Rectal smooth muscle tissue (tissue), 1 donor: ENCODE measurements at regions not wholly inside any gene's neighbourhood (a gene's known extent, or its start where the extent isn't known, plus 50 kb on each side); places are given as distances from the start of the nearest gene placed in this dataset.

Experiments
- H3K27ac ChIP-seq: one replicate; pipeline ENCODE4 v1.7.0; 2013; ENCODE audit warnings: low read depth, low read length, inconsistent platforms
- H3K27me3 ChIP-seq: one replicate; pipeline ENCODE4 v1.7.0; 2013; ENCODE audit warnings: low read length; ENCODE audit not compliant: control insufficient read depth, insufficient read depth
- H3K36me3 ChIP-seq: one replicate; pipeline ENCODE4 v1.7.0; 2013; ENCODE audit warnings: low read length; ENCODE audit not compliant: control insufficient read depth, insufficient read depth
- H3K4me1 ChIP-seq: one replicate; pipeline ENCODE4 v1.7.0; 2013; ENCODE audit warnings: low read length; ENCODE audit not compliant: control insufficient read depth, insufficient read depth
- H3K4me3 ChIP-seq: one replicate; pipeline ENCODE4 v1.7.0; 2013; ENCODE audit warnings: low read length
- H3K9ac ChIP-seq: one replicate; pipeline ENCODE4 v1.7.0; 2013; ENCODE audit warnings: low read length

GRCh38 chr7:10855583-10855982 is 118.1 kb upstream of the PHF14 start:
- Histone ChIP-seq H3K4me3 (no peak overlapping the region), H3K27me3 (no peaks in the 10 kb centered on the region)

DNA sequence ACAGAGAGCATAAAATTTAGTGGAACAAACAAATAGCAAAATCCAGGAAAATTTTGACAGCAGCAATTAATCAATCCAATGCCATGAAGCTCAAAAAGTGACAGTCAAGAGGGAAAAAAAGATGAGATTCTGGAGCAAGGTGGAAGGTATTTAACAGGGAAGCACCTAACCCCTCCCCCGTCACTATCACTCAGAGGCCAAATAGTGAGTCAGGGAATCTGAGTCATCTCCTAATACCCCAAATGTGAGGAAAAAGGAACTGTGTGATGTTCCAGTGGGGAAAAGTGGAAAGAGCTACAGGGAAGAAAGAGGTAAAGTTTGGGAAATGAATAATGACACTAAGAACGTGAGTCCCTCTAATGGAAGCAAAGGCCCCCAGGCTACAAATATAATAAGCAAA is 113.2 kb upstream of the PHF14 start:
- H3K4me3 ChIP-seq: no peak overlapping the region
- no peak overlapping the region for H3K27ac ChIP-seq
- no peaks in the 10 kb centered on the region for H3K36me3 ChIP-seq
- no peak overlapping the region for H3K9ac ChIP-seq
- H3K27me3 ChIP-seq: no peaks in the 10 kb centered on the region
- no peaks in the 10 kb centered on the region for H3K4me1 ChIP-seq

More at GRCh38 chr7:10855583-10855982, 118.1 kb upstream of the PHF14 start:
- Histone ChIP-seq H3K36me3 (no peaks in the 10 kb centered on the region), H3K4me1 (no peaks in the 10 kb centered on the region), H3K9ac (no peak overlapping the region), H3K27ac (no peak overlapping the region)

DNA sequence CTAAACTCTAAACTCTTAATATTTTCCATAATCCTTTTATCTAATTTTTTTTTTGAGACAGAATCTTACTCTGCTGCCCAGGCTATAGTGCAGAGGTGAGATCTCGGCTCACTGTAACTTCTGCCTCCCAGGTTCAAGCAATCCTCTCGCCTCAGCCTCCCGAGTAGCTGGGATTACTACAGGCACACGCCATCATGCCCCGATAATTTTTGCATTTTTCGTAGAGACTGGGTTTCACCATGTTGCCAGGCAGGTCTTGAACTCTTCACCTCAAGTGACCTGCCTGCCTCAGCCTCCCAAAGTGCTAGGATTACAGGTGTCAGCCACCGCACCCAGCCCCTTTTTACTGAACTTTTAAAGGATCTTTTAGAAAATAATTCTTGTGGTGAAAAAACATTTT is 110.2 kb upstream of the PHF14 start:
- no peaks in the 10 kb centered on the region for H3K4me1 ChIP-seq
- H3K36me3 ChIP-seq: no peaks in the 10 kb centered on the region
- H3K4me3 ChIP-seq: no peak overlapping the region
- no peaks in the 10 kb centered on the region for H3K27me3 ChIP-seq
- no peak overlapping the region for H3K27ac ChIP-seq
- no peak overlapping the region for H3K9ac ChIP-seq

GRCh38 chr7:10874666-10875065 is 99.0 kb upstream of the PHF14 start:
- Histone ChIP-seq H3K27me3 (no peaks in the 10 kb centered on the region), H3K27ac (no peak overlapping the region), H3K4me3 (no peak overlapping the region), H3K4me1 (no peaks in the 10 kb centered on the region), H3K9ac (no peak overlapping the region), H3K36me3 (no peaks in the 10 kb centered on the region)

DNA sequence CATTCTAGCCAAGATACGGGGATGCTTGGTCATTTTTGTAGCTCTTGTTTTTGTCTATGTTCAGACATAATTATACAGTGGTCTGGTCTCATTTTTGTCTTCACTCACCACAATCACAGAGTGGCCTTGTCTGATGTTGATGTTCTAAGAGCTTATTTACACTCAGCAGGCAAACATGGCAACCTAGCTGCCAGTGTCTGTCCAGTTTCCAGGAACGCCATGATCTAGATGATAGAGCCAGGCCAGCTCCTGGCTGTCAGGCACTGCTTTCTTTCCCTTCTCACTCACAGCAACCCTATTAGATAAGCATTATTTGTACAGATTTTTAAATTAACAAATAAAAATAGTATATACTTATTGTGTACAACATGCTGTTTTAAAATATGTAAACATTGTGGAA is 98.6 kb upstream of the PHF14 start:
- H3K4me3 ChIP-seq: no peak overlapping the region
- H3K27ac ChIP-seq: no peak overlapping the region
- no peaks in the 10 kb centered on the region for H3K36me3 ChIP-seq
- H3K27me3 ChIP-seq: no peaks in the 10 kb centered on the region
- H3K4me1 ChIP-seq: no peaks in the 10 kb centered on the region
- no peak overlapping the region for H3K9ac ChIP-seq

- Histone ChIP-seq H3K4me3 (no peak overlapping the region), H3K27me3 (no peaks in the 10 kb centered on the region), H3K4me1 (no peaks in the 10 kb centered on the region), H3K9ac (no peak overlapping the region), H3K27ac (no peak overlapping the region), H3K36me3 (no peaks in the 10 kb centered on the region)
Observed at GRCh38 chr7:10888861-10889260, 84.8 kb upstream of the PHF14 start.

GRCh38 chr7:10889266-10889898 is 84.3 kb upstream of the PHF14 start:
- H3K4me1 ChIP-seq: no peaks in the 10 kb centered on the region
- H3K27me3 ChIP-seq: no peaks in the 10 kb centered on the region
- no peak overlapping the region for H3K4me3 ChIP-seq
- H3K36me3 ChIP-seq: no peaks in the 10 kb centered on the region
- no peak overlapping the region for H3K27ac ChIP-seq
- H3K9ac ChIP-seq: no peak overlapping the region

DNA sequence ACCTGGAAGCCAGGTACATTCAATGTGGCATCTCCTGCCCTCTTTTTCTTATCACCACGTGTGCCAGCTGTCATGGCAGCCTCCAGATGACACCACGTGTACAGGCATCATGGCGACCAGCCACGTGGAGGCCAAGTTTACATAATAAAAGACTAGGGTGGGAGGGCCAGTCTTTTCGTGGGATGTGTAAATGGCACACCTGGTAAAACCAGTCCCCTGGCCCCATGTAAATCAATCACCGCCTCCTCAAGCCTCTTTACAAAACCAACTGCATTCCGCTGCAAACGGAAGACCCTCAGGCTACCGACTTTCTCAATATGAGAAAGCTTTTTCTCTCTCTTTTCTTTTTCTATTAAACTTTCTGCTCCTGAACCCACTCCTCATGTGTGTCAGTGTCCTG is 65.1 kb upstream of the PHF14 start:
- Histone ChIP-seq H3K36me3 (no peaks in the 10 kb centered on the region), H3K9ac (no peak overlapping the region), H3K4me1 (no peaks in the 10 kb centered on the region), H3K27me3 (no peaks in the 10 kb centered on the region), H3K27ac (no peak overlapping the region), H3K4me3 (no peak overlapping the region)

- Histone ChIP-seq H3K4me3 (no peak overlapping the region), H3K4me1 (no peaks in the 10 kb centered on the region), H3K36me3 (no peaks in the 10 kb centered on the region), H3K9ac (no peak overlapping the region), H3K27me3 (no peaks in the 10 kb centered on the region), H3K27ac (no peak overlapping the region)
Observed at GRCh38 chr7:10910447-10910846, 63.2 kb upstream of the PHF14 start.

DNA sequence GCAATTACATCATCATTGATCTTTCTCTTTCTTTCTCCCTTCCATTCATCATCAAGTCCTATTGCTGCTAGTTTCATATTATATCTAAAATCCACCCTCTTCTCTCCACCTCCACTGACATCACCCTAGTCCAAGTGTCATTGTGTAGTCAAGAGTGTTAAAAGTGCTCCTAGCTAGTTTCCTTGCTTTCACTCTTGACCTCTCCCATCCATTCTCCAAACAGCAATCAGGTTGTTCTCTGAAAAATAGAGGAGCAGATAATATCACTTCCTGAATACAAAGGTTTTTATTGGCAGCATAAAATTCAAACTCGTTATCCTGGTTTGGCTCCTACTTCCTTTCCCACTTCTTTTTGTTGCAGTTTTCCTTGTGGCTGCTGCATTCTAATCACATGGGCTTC is 61.6 kb upstream of the PHF14 start:
- no peak overlapping the region for H3K27ac ChIP-seq
- H3K4me1 ChIP-seq: no peaks in the 10 kb centered on the region
- no peaks in the 10 kb centered on the region for H3K36me3 ChIP-seq
- H3K27me3 ChIP-seq: no peaks in the 10 kb centered on the region
- no peak overlapping the region for H3K9ac ChIP-seq
- no peak overlapping the region for H3K4me3 ChIP-seq

DNA sequence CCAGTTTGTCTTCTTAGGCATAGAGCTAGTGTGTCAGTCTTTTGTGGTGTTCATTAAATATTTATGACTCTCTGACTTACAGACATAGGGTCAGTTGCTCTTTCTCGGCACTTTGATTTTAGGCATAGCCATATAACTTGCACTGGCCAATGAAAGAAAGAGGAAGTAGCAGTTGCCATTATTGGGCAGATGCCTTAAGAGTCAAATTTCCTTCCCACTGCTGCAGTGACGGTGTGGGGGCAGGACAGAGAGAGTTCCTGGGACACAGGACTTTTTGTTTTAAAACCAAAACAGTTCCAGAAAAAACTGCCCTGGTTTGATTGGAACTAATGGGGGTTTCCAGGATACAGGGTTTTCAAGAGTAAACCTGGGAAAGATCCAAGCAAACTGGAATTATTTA is 60.2 kb upstream of the PHF14 start:
- no peak overlapping the region for H3K4me3 ChIP-seq
- H3K36me3 ChIP-seq: no peaks in the 10 kb centered on the region
- no peaks in the 10 kb centered on the region for H3K27me3 ChIP-seq
- no peak overlapping the region for H3K9ac ChIP-seq
- no peaks in the 10 kb centered on the region for H3K4me1 ChIP-seq
- no peak overlapping the region for H3K27ac ChIP-seq

GRCh38 chr7:10918093-10918590 is 55.5 kb upstream of the PHF14 start:
- H3K4me3 ChIP-seq: no peak overlapping the region
- no peak overlapping the region for H3K9ac ChIP-seq
- H3K27ac ChIP-seq: no peak overlapping the region
- no peaks in the 10 kb centered on the region for H3K27me3 ChIP-seq
- no peaks in the 10 kb centered on the region for H3K4me1 ChIP-seq
- no peaks in the 10 kb centered on the region for H3K36me3 ChIP-seq

DNA sequence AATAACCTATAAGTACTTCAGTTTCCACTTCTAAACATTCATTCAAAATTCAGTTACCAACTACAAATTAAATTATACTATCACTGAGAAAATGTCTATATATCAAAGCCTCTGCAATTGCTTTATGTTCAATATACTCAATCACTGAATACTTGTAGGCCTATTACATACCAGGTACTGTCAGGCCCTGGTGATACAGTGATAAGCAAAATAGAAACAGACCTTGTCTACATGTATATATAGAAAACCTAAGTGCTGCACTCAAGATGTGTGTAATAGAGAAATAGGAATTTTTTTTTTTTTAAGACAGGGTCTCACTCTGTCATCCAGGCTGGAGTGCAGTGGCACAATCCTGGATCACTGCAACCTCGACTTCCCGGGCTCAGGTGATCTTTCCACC is 53.7 kb upstream of the PHF14 start:
- no peaks in the 10 kb centered on the region for H3K4me1 ChIP-seq
- H3K27ac ChIP-seq: no peak overlapping the region
- no peak overlapping the region for H3K9ac ChIP-seq
- H3K27me3 ChIP-seq: no peaks in the 10 kb centered on the region
- H3K36me3 ChIP-seq: no peaks in the 10 kb centered on the region
- no peak overlapping the region for H3K4me3 ChIP-seq
